ENCODE measurements at regions not wholly inside any gene's neighbourhood (a gene's known extent, or its start where the extent isn't known, plus 50 kb on each side); places are given as distances from the start of the nearest gene placed in this dataset.

DNA sequence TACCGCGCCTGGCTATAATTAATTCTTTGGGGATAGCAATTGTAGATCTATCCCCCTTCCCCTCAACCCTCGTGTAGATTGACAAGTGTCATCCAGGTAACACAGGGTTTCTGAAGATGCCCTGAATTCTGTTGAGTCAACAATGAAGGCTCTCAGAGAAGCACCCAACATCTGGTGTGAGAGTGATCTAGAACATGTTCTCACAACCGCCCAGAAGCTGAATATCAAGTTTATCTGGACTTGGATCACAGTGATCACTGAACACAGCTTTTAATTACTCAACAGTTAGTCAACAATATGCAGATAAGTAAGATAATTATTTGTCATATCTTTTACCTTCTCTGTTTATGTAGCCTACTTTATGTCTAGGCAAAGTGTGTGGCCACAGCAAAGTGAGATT lies 204.2 kb upstream of the RGMB start:
- TF ChIP-seq ZNF274 (IDR thresholded peaks at IDR 0.05; ENCODE audit: low read length) = no peak
- no peak for TF ChIP-seq ZNF274 (tag by site-specific recombination; IDR thresholded peaks at IDR 0.05; ENCODE audit: borderline replicate concordance)
- TF ChIP-seq ZBTB48 (tag by site-specific recombination; IDR thresholded peaks at IDR 0.05) = no peak
- no peak for TF ChIP-seq CTCF (tag by site-specific recombination; IDR thresholded peaks at IDR 0.05)
- no peak for TF ChIP-seq ZSCAN23 (tag by site-specific recombination; IDR thresholded peaks at IDR 0.05)
- no peak for TF ChIP-seq ZNF23 (tag by site-specific recombination; IDR thresholded peaks at IDR 0.05; ENCODE audit: borderline replicate concordance)
- no peak for TF ChIP-seq BCL11B (tag by site-specific recombination; IDR thresholded peaks at IDR 0.05; ENCODE audit: low read depth)
- TF ChIP-seq ZNF670 (tag by site-specific recombination; IDR thresholded peaks at IDR 0.05; ENCODE audit: low read depth) = no peak
- TF ChIP-seq, protein P1, sequence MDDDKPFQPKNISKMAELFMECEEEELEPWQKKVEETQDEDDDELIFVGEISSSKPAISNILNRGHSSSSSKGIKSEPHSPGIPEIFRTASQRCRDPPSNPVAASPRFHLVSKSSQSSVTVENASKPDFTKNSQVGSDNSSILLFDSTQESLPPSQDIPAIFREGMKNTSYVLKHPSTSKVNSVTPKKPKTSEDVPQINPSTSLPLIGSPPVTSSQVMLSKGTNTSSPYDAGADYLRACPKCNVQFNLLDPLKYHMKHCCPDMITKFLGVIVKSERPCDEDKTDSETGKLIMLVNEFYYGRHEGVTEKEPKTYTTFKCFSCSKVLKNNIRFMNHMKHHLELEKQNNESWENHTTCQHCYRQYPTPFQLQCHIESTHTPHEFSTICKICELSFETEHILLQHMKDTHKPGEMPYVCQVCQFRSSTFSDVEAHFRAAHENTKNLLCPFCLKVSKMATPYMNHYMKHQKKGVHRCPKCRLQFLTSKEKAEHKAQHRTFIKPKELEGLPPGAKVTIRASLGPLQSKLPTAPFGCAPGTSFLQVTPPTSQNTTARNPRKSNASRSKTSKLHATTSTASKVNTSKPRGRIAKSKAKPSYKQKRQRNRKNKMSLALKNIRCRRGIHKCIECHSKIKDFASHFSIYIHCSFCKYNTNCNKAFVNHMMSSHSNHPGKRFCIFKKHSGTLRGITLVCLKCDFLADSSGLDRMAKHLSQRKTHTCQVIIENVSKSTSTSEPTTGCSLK (tag by site-specific recombination; IDR thresholded peaks at IDR 0.05) = no peak
- no peak for TF ChIP-seq KLF16 (tag by site-specific recombination; IDR thresholded peaks at IDR 0.05)
- TF ChIP-seq GLIS1 (tag by site-specific recombination; IDR thresholded peaks at IDR 0.05) = no peak
